Breast epithelium (tissue), 4 donors: ENCODE measurements at regions not wholly inside any gene's neighbourhood (a gene's known extent, or its start where the extent isn't known, plus 50 kb on each side); places are given as distances from the start of the nearest gene placed in this dataset.

ENCODE experiments used
- DNase-seq, 2 donors: peaks; one replicate each; pipeline ENCODE4 v3.0.0-alpha.2; 2019; ENCODE audit warnings: low spot score in 2 of 2
- H3K27ac ChIP-seq, 2 donors: fragments of 200-600 bp; sonication (generic) in 1 of 2; one replicate each; pipeline ENCODE4 v1.5.1; 2016 to 2019; ENCODE audit warnings: mild to moderate bottlenecking in 1 of 2
- H3K27me3 ChIP-seq, 2 donors: fragments of 200-600 bp; sonication (generic) in 1 of 2; one replicate each; pipeline versions ENCODE4 v1.5.1 to v1.6.0; 2017 to 2019; ENCODE audit warnings: control low read depth in 1 of 2, mild to moderate bottlenecking in 1 of 2
- H3K36me3 ChIP-seq: fragments of 200-600 bp; one replicate; pipeline ENCODE4 v1.5.1; 2019
- H3K4me1 ChIP-seq, 2 donors: fragments of 200-600 bp; sonication (generic); one replicate each; pipeline ENCODE4 v1.5.1; 2016 to 2019; ENCODE audit warnings: control low read depth in 1 of 2
- H3K4me3 ChIP-seq, 3 donors: fragments of 200-600 bp; sonication (generic); 1 replicate in 2 of 3; 2 replicates in 1 of 3; pipeline ENCODE4 v1.5.1; 2016 to 2019; ENCODE audit warnings: mild to moderate bottlenecking in 3 of 3, moderate library complexity in 2 of 3
- H3K9me3 ChIP-seq, 2 donors: fragments of 200-600 bp; sonication (generic) in 1 of 2; one replicate each; pipeline ENCODE4 v1.5.1; 2016 to 2019; ENCODE audit warnings: control low read depth in 1 of 2
- POLR2A ChIP-seq: fragments of 450-650 bp; IDR thresholded peaks from one replicate; pipeline ENCODE4 v1.6.1; 2016; ENCODE audit warnings: antibody characterized with exemption, mild to moderate bottlenecking, moderate library complexity
- POLR2AphosphoS5 ChIP-seq, 3 donors: sonication (generic); formaldehyde crosslinking; IDR thresholded peaks; one replicate each; pipeline ENCODE4 v1.6.1; 2017; ENCODE audit warnings: antibody characterized with exemption in 3 of 3
- intact Hi-C: fragments of 100-400 bp; cut with DNase I; formaldehyde crosslinking; loops from one replicate; pipeline ENCODE4 v1.15.1; 2023; ENCODE audit warnings: low total_unique reads
- TF ChIP-seq, protein P1 (sequence below), 3 donors: fragments of 450-650 bp; IDR thresholded peaks; one replicate each; pipeline ENCODE4 v1.5.1; 2016 to 2017; ENCODE audit warnings: antibody characterized with exemption in 3 of 3, mild to moderate bottlenecking in 3 of 3, moderate library complexity in 3 of 3

DNA sequence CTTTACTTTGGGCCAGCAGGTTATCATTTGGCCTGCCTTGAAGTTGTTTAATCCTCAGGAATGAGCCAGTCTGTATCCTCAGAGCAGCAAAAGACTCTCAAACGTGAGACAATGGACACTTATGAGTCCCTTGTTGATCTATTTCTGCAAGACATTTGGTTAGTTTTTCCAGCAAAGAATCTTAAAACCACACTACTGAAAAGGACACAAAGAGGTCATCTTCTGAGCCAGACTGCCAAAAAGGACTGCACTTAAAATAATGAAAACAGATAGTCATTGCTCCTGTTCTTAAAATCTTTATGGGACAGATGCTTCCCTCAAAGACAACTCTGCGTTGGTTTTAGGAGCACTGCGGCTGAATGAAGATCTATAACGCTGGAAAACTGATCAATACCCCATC lies 205.7 kb upstream of the PSMD7 start:
- TF ChIP-seq POLR2A, result no peak
- TF ChIP-seq, protein P1, sequence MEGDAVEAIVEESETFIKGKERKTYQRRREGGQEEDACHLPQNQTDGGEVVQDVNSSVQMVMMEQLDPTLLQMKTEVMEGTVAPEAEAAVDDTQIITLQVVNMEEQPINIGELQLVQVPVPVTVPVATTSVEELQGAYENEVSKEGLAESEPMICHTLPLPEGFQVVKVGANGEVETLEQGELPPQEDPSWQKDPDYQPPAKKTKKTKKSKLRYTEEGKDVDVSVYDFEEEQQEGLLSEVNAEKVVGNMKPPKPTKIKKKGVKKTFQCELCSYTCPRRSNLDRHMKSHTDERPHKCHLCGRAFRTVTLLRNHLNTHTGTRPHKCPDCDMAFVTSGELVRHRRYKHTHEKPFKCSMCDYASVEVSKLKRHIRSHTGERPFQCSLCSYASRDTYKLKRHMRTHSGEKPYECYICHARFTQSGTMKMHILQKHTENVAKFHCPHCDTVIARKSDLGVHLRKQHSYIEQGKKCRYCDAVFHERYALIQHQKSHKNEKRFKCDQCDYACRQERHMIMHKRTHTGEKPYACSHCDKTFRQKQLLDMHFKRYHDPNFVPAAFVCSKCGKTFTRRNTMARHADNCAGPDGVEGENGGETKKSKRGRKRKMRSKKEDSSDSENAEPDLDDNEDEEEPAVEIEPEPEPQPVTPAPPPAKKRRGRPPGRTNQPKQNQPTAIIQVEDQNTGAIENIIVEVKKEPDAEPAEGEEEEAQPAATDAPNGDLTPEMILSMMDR (IDR thresholded peaks at IDR 0.05), result no peak
- TF ChIP-seq POLR2AphosphoS5 (IDR thresholded peaks at IDR 0.05), result no peak
- Histone ChIP-seq H3K4me1 (no peaks in the 10 kb centered on the region), H3K4me3 (no peak overlapping the region), H3K27me3 (no peaks in the 10 kb centered on the region), H3K36me3 (no peaks in the 10 kb centered on the region), H3K9me3 (no peaks in the 10 kb centered on the region), H3K27ac (no peak overlapping the region)
- no peak for DNase-seq
- intact Hi-C loops, result no loop called here

DNA sequence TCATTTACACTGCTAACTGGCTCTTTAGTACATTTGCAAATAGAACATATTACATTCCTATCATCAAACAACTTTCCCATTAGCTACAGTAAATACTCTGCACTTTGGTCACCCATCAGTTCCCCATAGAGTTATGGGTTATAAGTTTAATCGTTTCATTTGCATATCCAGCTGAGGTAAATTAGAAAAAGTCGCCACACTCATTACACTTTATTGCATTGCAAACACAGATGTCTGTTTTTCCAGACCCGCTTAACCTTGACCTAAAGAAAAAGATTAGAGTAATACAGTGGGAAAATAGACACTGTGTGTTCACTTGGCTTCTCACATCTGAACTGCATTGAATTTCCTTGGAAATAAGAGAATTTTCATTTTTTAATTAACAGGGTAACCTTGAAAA lies 213.1 kb upstream of the PSMD7 start:
- Histone ChIP-seq H3K4me3 (no peak overlapping the region), H3K4me1 (no peaks in the 10 kb centered on the region), H3K9me3 (no peaks in the 10 kb centered on the region), H3K27me3 (no peaks in the 10 kb centered on the region), H3K36me3 (no peaks in the 10 kb centered on the region), H3K27ac (no peak overlapping the region)
- intact Hi-C loops, result no loop called here
- TF ChIP-seq POLR2A (no peak), POLR2AphosphoS5 (IDR thresholded peaks at IDR 0.05) (no peak)
- TF ChIP-seq, protein P1 (IDR thresholded peaks at IDR 0.05), result no peak
- no peak for DNase-seq

DNA sequence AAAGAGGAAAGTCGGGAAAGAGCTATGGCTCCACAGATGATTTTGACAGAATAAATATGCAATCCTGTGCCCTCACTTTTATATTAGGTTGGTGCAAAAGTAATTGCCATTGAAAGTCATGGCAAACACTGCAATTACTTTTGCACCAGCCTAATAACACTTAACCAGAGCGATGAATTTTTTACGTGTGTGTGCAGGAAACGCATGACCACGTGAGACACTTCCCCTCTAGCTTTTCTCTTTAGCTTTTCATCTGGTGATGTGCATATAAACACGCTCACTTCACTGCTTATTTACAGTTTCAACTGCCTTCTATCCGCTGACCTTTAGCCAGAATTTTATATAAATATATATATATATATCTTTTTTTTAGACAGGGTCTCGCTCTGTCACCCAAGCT lies 216.3 kb upstream of the PSMD7 start:
- intact Hi-C loops, result no loop called here
- no peaks in the 10 kb centered on the region for H3K27me3 ChIP-seq
- no peaks in the 10 kb centered on the region for H3K36me3 ChIP-seq
- TF ChIP-seq POLR2AphosphoS5 (IDR thresholded peaks at IDR 0.05) (no peak), POLR2A (no peak)
- TF ChIP-seq, protein P1 (IDR thresholded peaks at IDR 0.05), result no peak
- peaks cover 0 to 4% of the 10 kb centered on the region in 2 donors for H3K9me3 ChIP-seq
- no peak overlapping the region for H3K27ac ChIP-seq
- no peak overlapping the region for H3K4me3 ChIP-seq
- DNase-seq, result no peak
- no peaks in the 10 kb centered on the region for H3K4me1 ChIP-seq

DNA sequence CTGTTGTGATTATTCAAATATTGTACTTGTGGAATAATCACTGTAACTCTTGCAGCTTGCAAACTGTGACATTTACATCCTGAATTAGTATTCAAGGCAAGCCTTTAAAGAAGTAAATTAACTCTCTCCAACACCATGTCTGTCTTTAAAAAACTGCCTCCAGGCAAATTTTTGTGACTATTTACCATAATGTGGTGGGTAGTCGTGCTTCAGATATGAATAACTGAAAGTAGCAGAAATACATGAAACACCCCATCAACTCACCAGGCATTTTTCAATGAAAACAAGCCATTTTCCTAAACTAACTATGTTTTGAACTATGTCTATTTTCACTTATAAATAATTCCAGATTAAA lies 217.4 kb upstream of the PSMD7 start:
- intact Hi-C loops, result no loop called here
- no peak for DNase-seq
- Histone ChIP-seq H3K4me3 (no peak overlapping the region), H3K27ac (no peak overlapping the region), H3K27me3 (no peaks in the 10 kb centered on the region), H3K36me3 (no peaks in the 10 kb centered on the region), H3K4me1 (no peaks in the 10 kb centered on the region), H3K9me3 (peaks cover 0 to 14% of the 10 kb centered on the region in 2 donors)
- no peak for TF ChIP-seq POLR2AphosphoS5 (IDR thresholded peaks at IDR 0.05)

DNA sequence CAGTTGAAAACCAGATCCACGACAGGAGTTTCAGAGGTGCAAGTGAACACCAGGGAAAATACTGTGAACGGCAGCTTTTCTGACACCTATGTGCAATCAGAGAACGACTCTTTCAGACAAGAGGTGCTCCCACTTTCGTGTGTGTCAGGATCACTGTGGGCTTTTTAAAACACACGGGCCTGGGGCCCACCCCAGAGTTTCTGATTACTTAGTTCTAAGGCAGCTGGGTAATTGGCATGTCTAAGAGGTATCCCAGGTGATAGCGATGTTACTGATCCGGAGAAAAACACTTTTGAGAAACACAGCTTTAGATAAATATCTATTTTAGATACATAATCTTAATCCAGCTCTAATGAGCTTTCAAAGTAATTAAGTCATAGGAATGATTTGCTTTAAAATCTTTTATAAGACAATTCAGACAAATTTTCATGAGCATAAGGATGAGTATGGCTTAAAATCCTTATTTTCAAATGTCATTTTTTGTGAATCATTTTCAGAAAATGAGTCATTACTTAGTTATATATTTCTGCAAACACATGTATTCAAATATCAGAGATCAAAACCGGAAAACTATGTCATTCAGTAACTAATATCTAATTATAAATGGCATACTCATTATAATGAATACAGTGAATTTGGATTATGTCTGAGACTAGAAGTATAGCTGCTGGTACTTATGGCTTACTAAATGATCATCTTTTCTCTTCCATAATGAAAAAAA lies 217.9 kb upstream of the PSMD7 start:
- Histone ChIP-seq H3K4me3 (no peak overlapping the region), H3K27me3 (no peaks in the 10 kb centered on the region), H3K4me1 (no peaks in the 10 kb centered on the region), H3K36me3 (no peaks in the 10 kb centered on the region), H3K9me3 (peaks cover 0 to 14% of the 10 kb centered on the region in 2 donors), H3K27ac (no peak overlapping the region)
- TF ChIP-seq, protein P1 (IDR thresholded peaks at IDR 0.05), result no peak
- TF ChIP-seq POLR2AphosphoS5 (IDR thresholded peaks at IDR 0.05) (no peak), POLR2A (no peak)
- no peak for DNase-seq
- intact Hi-C loops, result no loop called here
